ENCODE measurements at regions not wholly inside any gene's neighbourhood (a gene's known extent, or its start where the extent isn't known, plus 50 kb on each side); places are given as distances from the start of the nearest gene placed in this dataset.
"Not testable (repeated sequence)": the region's sequence is repeated elsewhere in the genome, so short reads cannot be mapped to it uniquely, and the experiment has no call there.

GRCh38 chr9:42283179-42283543 is 99.7 kb downstream of the SPATA31A6 start:
- not testable (repeated sequence) for TF ChIP-seq POLR2A, POLR2AphosphoS5 (IDR thresholded peaks at IDR 0.05; ENCODE audit: low read depth, low read length)

Measured in GM12892 (cell line).